CD4-positive, alpha-beta T cell (primary cell): ENCODE measurements at regions not wholly inside any gene's neighbourhood (a gene's known extent, or its start where the extent isn't known, plus 50 kb on each side); places are given as distances from the start of the nearest gene placed in this dataset.

ENCODE experiments used
- ATAC-seq: fragments of 200-7000 bp; cut with Tn5 transposase; one replicate; pipeline ENCODE4 v1.10.0; 2022; ENCODE audit warnings: mild to moderate bottlenecking; ENCODE audit not compliant: poor library complexity
- CTCF ChIA-PET: fragments of 350-600 bp; sonication (Branson Sonifier 250); formaldehyde crosslinking; loops from one replicate; lab custom pipeline; 2021; ENCODE audit warnings: antibody characterized with exemption, inconsistent platforms; lab: Charles Lee
- POLR2A ChIA-PET: fragments of 350-600 bp; sonication (Branson Sonifier 250); formaldehyde crosslinking; loops from one replicate; lab custom pipeline; 2021; ENCODE audit warnings: antibody characterized with exemption, inconsistent platforms; lab: Charles Lee
- DNase-seq, 14 experiments: peaks; one replicate each; pipeline ENCODE4 v3.0.0-alpha.2; 2013 to 2020; ENCODE audit warnings: mixed read lengths in 2 of 14
- H3K27ac ChIP-seq, 2 donors: one replicate each; pipeline versions ENCODE4 v1.5.1 to v1.7.0; 2013; ENCODE audit warnings: low read length in 2 of 2, low read depth in 1 of 2, mild to moderate bottlenecking in 1 of 2
- H3K27me3 ChIP-seq, 2 experiments: 1 replicate in 1 of 2; 2 replicates in 1 of 2; pipeline versions ENCODE4 v1.6.1 to v1.7.0; 2013; ENCODE audit warnings: low read length in 2 of 2, control low read depth in 1 of 2, mild to moderate bottlenecking in 1 of 2, moderate library complexity in 1 of 2; ENCODE audit not compliant: insufficient read depth in 2 of 2, control insufficient read depth in 1 of 2
- H3K36me3 ChIP-seq: one replicate; pipeline ENCODE4 v1.6.1; 2013; ENCODE audit warnings: low read length, control low read depth; ENCODE audit not compliant: insufficient read depth
- H3K4me1 ChIP-seq: one replicate; pipeline ENCODE4 v1.6.1; 2013; ENCODE audit warnings: low read length, control low read depth; ENCODE audit not compliant: insufficient read depth
- H3K4me3 ChIP-seq: one replicate; pipeline ENCODE4 v1.5.1; 2013; ENCODE audit warnings: mild to moderate bottlenecking, low read length, moderate library complexity
- H3K9me3 ChIP-seq, 2 experiments: 1 replicate in 1 of 2; 2 replicates in 1 of 2; pipeline versions ENCODE4 v1.6.1 to v1.7.0; 2013; ENCODE audit warnings: low read length in 2 of 2, mild to moderate bottlenecking in 2 of 2, control low read depth in 1 of 2, moderate library complexity in 1 of 2; ENCODE audit not compliant: control insufficient read depth in 1 of 2, insufficient read depth in 1 of 2
- H3K27ac Mint-ChIP-seq: one replicate; pipeline ENCODE4 v1.8.0; 2020; ENCODE audit warnings: mixed read lengths
- H3K27me3 Mint-ChIP-seq: one replicate; pipeline ENCODE4 v1.8.0; 2021; ENCODE audit warnings: mixed read lengths
- H3K36me3 Mint-ChIP-seq: one replicate; pipeline ENCODE4 v1.8.0; 2021; ENCODE audit warnings: low read depth, mixed read lengths
- H3K4me1 Mint-ChIP-seq: one replicate; pipeline ENCODE4 v1.8.0; 2021; ENCODE audit warnings: low read depth, mixed read lengths
- H3K4me3 Mint-ChIP-seq: one replicate; pipeline ENCODE4 v1.8.0; 2020; ENCODE audit warnings: mild to moderate bottlenecking, mixed read lengths
- H3K9me3 Mint-ChIP-seq: one replicate; pipeline ENCODE4 v1.8.0; 2020; ENCODE audit warnings: mixed read lengths
- intact Hi-C, 2 experiments: fragments of 100-400 bp; cut with DNase I in 1 of 2; cut with micrococcal nuclease in 1 of 2; formaldehyde crosslinking; loops; one replicate each; pipeline versions ENCODE4 v1.15.1 to v1.9.0; 2023 to 2025; cut with DNase I, micrococcal nuclease
- TF ChIP-seq, protein P1 (sequence below): fragments of 200-600 bp; IDR thresholded peaks from one replicate; pipeline ENCODE4 v1.8.0; 2022; ENCODE audit warnings: antibody characterized with exemption, mild to moderate bottlenecking

DNA sequence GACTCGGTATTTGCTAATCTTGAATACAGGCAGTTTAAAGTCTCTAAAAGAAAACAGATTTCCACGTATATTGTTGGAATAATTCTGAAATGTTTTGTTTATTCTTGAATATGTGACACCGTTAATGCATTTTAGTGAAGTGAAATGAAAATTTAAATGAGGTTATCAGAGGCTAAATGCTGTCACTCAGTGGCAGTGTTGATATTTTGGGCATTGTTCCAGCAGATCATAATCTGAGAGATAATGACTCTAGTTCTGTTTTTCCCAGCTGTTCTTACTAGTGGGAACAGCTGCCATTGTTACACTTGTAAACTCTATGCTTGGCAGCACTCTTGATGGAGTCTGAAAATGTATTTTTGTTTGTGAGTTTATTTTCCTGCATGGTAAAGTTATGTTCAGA, 365.6 kb upstream of the SLC10A2 start:
- TF ChIP-seq, protein P1, sequence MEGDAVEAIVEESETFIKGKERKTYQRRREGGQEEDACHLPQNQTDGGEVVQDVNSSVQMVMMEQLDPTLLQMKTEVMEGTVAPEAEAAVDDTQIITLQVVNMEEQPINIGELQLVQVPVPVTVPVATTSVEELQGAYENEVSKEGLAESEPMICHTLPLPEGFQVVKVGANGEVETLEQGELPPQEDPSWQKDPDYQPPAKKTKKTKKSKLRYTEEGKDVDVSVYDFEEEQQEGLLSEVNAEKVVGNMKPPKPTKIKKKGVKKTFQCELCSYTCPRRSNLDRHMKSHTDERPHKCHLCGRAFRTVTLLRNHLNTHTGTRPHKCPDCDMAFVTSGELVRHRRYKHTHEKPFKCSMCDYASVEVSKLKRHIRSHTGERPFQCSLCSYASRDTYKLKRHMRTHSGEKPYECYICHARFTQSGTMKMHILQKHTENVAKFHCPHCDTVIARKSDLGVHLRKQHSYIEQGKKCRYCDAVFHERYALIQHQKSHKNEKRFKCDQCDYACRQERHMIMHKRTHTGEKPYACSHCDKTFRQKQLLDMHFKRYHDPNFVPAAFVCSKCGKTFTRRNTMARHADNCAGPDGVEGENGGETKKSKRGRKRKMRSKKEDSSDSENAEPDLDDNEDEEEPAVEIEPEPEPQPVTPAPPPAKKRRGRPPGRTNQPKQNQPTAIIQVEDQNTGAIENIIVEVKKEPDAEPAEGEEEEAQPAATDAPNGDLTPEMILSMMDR = no peak
- H3K27me3 Mint-ChIP-seq = no peaks in the 10 kb centered on the region
- ChIA-PET POLR2A (no interaction called here), CTCF (no interaction called here)
- DNase-seq = no peak
- intact Hi-C loops = no loop called here
- peaks cover 4 to 5% of the 10 kb centered on the region in 2 experiments for H3K9me3 ChIP-seq
- H3K4me3 Mint-ChIP-seq = no peak overlapping the region
- no peaks in the 10 kb centered on the region for H3K4me1 ChIP-seq
- no peak overlapping the region for H3K4me3 ChIP-seq
- no peak overlapping the region for H3K27ac ChIP-seq
- no peaks in the 10 kb centered on the region for H3K9me3 Mint-ChIP-seq
- H3K27ac Mint-ChIP-seq = no peak overlapping the region
- no peak for ATAC-seq
- H3K36me3 Mint-ChIP-seq = no peaks in the 10 kb centered on the region
- H3K36me3 ChIP-seq = no peaks in the 10 kb centered on the region
- H3K4me1 Mint-ChIP-seq = no peaks in the 10 kb centered on the region
- H3K27me3 ChIP-seq = no peaks in the 10 kb centered on the region

DNA sequence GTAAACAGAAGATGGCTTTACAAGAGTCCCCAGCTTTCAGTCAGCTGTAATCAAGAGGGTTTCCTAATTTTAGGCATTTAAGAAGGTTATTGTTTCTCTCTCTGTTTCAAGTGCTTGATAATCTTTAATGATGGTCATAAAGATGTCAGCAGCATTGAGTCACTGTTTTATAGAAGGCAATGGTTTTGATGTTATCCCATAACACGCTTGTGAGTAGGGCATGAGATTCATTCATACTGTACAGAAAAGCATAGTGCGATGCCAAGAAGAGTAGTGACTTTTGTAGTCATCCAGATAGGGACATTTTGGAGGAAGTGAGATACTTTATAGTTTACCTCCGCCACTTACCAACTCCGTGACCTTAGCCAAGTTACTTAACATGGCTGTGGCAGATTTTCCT, 364.2 kb upstream of the SLC10A2 start:
- no peaks in the 10 kb centered on the region for H3K36me3 Mint-ChIP-seq
- TF ChIP-seq, protein P1 = no peak
- H3K27me3 ChIP-seq = no peaks in the 10 kb centered on the region
- intact Hi-C loops = no loop called here
- no peak overlapping the region for H3K27ac ChIP-seq
- H3K9me3 ChIP-seq = peaks cover 0 to 4% of the 10 kb centered on the region in 2 experiments
- H3K9me3 Mint-ChIP-seq = no peaks in the 10 kb centered on the region
- H3K4me1 ChIP-seq = no peaks in the 10 kb centered on the region
- ChIA-PET POLR2A (no interaction called here), CTCF (no interaction called here)
- no peak overlapping the region for H3K4me3 ChIP-seq
- ATAC-seq (no peak), DNase-seq (no peak)
- no peak overlapping the region for H3K4me3 Mint-ChIP-seq
- H3K27ac Mint-ChIP-seq = no peak overlapping the region
- no peaks in the 10 kb centered on the region for H3K27me3 Mint-ChIP-seq
- H3K36me3 ChIP-seq = no peaks in the 10 kb centered on the region
- H3K4me1 Mint-ChIP-seq = no peaks in the 10 kb centered on the region

DNA sequence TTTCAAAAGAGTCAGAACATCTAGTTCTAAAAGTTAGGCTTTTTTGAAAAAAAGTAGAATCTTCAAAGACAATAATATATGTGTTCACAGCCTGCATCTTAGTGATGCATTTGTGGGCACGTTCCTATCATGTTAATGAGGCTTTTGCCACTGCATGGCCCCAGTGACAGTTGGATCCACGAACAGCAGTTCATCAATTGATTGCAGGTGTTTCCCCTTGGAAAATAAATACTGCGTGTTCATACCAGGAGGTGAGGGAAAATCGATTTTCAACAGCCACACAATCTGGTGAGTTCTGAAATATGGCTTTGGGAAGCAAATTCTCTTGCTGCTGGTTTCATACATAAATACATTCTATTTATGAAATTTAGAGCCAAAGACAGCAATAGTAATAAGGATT, 343.8 kb upstream of the SLC10A2 start:
- Histone ChIP-seq H3K36me3 (no peaks in the 10 kb centered on the region), H3K4me3 (no peak overlapping the region), H3K27me3 (no peaks in the 10 kb centered on the region), H3K4me1 (no peaks in the 10 kb centered on the region), H3K9me3 (no peaks in the 10 kb centered on the region), H3K27ac (no peak overlapping the region)
- Mint-ChIP-seq H3K4me1 (no peaks in the 10 kb centered on the region), H3K27ac (no peak overlapping the region), H3K4me3 (no peak overlapping the region), H3K36me3 (no peaks in the 10 kb centered on the region), H3K9me3 (no peaks in the 10 kb centered on the region), H3K27me3 (no peaks in the 10 kb centered on the region)
- DNase-seq = no peak
- TF ChIP-seq, protein P1 = no peak
- ChIA-PET POLR2A (no interaction called here), CTCF (no interaction called here)
- ATAC-seq = no peak
- intact Hi-C loops = no loop called here
